Central memory CD8-positive, alpha-beta T cell (primary cell): ENCODE measurements at regions not wholly inside any gene's neighbourhood (a gene's known extent, or its start where the extent isn't known, plus 50 kb on each side); places are given as distances from the start of the nearest gene placed in this dataset.

Experiments used
- ATAC-seq: fragments of 150-1000 bp; cut with Tn5 transposase; replicated peaks from 2 replicates; pipeline ENCODE4 v1.10.0; 2022; ENCODE audit warnings: mild to moderate bottlenecking, moderate FRiP score, moderate number of reproducible peaks; ENCODE audit not compliant: poor library complexity, severe bottlenecking; ENCODE audit errors: extremely low read depth
- DNase-seq, 2 donors: peaks; one replicate each; pipeline ENCODE4 v3.0.0; 2021; ENCODE audit warnings: low spot score in 2 of 2
- H3K27ac Mint-ChIP-seq: one replicate; pipeline ENCODE4 v1.8.0; 2022; ENCODE audit warnings: low read depth, mild to moderate bottlenecking, moderate library complexity, mixed read lengths
- H3K27me3 Mint-ChIP-seq: one replicate; pipeline ENCODE4 v1.8.0; 2022; ENCODE audit warnings: mixed read lengths
- H3K36me3 Mint-ChIP-seq: one replicate; pipeline ENCODE4 v1.8.0; 2022; ENCODE audit warnings: mild to moderate bottlenecking, moderate library complexity, mixed read lengths; ENCODE audit not compliant: insufficient read depth
- H3K4me1 Mint-ChIP-seq: one replicate; pipeline ENCODE4 v1.8.0; 2022; ENCODE audit warnings: mixed read lengths
- H3K4me3 Mint-ChIP-seq: one replicate; pipeline ENCODE4 v1.8.0; 2022; ENCODE audit warnings: mild to moderate bottlenecking, moderate library complexity, mixed read lengths
- H3K9me3 Mint-ChIP-seq: one replicate; pipeline ENCODE4 v1.8.0; 2022; ENCODE audit warnings: mixed read lengths

- Mint-ChIP-seq H3K27me3 (no peaks in the 10 kb centered on the region), H3K36me3 (no peaks in the 10 kb centered on the region), H3K27ac (no peak overlapping the region), H3K4me1 (no peaks in the 10 kb centered on the region), H3K4me3 (no peak overlapping the region), H3K9me3 (peaks cover 5% of the 10 kb centered on the region)
- DNase-seq (no peak), ATAC-seq (no peak)
Observed at GRCh38 chr5:92126182-92126581, 743.1 kb upstream of the ARRDC3 start.

- Mint-ChIP-seq H3K4me1 (no peaks in the 10 kb centered on the region), H3K36me3 (no peaks in the 10 kb centered on the region), H3K27ac (no peak overlapping the region), H3K9me3 (peaks cover 6% of the 10 kb centered on the region), H3K4me3 (no peak overlapping the region), H3K27me3 (no peaks in the 10 kb centered on the region)
- ATAC-seq (no peak), DNase-seq (no peak)
Observed at GRCh38 chr5:92119110-92119509, 736.0 kb upstream of the ARRDC3 start.

DNA sequence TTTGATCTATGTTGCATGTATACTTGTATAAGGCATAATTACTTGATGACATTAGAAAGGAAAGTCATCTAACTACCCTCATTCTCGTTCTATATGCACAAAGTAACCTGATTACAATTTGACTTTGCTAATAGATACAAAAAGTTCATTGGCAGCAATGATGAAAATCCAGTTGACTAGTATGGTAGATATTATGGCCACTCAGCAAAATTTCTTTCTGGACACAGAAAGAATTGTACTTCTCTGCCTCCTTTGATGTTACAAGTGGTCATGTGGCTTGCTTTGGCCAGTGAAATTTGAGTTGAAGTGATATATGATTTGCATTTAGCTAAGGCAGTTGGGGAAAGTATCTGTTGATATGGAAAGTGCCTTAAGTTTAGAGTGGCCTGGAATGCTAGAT, 723.7 kb upstream of the ARRDC3 start:
- Mint-ChIP-seq H3K9me3 (peaks cover 17% of the 10 kb centered on the region), H3K36me3 (peaks cover 4% of the 10 kb centered on the region)
- ATAC-seq = no peak

GRCh38 chr5:92104126-92104525, 721.0 kb upstream of the ARRDC3 start:
- no peaks in the 10 kb centered on the region for H3K4me1 Mint-ChIP-seq
- H3K4me3 Mint-ChIP-seq = no peak overlapping the region
- ATAC-seq (no peak), DNase-seq (no peak)
- H3K9me3 Mint-ChIP-seq = peaks cover 17% of the 10 kb centered on the region
- H3K27me3 Mint-ChIP-seq = no peaks in the 10 kb centered on the region
- H3K27ac Mint-ChIP-seq = no peak overlapping the region
- peaks cover 4% of the 10 kb centered on the region for H3K36me3 Mint-ChIP-seq

More for the DNA sequence above, 723.7 kb upstream of the ARRDC3 start:
- DNase-seq = no peak
- Mint-ChIP-seq H3K4me3 (no peak overlapping the region), H3K27me3 (no peaks in the 10 kb centered on the region), H3K27ac (no peak overlapping the region), H3K4me1 (no peaks in the 10 kb centered on the region)

DNA sequence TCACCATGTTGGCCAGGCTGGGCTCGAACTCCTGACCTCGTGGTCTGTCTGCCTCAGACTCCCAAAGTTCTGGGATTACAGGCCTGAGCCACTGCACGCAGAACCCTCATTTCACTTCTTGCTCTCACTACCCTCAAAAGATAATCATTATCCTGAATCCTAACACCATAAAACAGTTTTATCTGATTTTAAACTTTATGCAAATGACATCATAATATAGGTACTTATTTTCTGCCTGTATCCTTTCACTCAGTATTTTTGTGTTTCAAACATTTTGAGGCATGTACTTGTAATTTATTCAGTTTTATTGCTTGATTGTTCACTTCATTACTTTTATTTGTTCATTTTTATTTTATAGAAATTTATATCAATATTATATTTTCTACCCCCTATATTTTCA, 719.2 kb upstream of the ARRDC3 start:
- Mint-ChIP-seq H3K27ac (no peak overlapping the region), H3K27me3 (no peaks in the 10 kb centered on the region), H3K36me3 (peaks cover 4% of the 10 kb centered on the region), H3K4me1 (no peaks in the 10 kb centered on the region), H3K4me3 (no peak overlapping the region), H3K9me3 (peaks cover 17% of the 10 kb centered on the region)
- DNase-seq = no peak
- ATAC-seq = no peak

GRCh38 chr5:92092239-92092638, 709.1 kb upstream of the ARRDC3 start:
- H3K4me3 Mint-ChIP-seq = no peak overlapping the region

GRCh38 chr5:92086059-92086811, 703.1 kb upstream of the ARRDC3 start:
- Mint-ChIP-seq H3K27me3 (no peaks in the 10 kb centered on the region), H3K4me3 (no peak overlapping the region), H3K36me3 (no peaks in the 10 kb centered on the region), H3K4me1 (no peaks in the 10 kb centered on the region), H3K27ac (no peak overlapping the region), H3K9me3 (peaks cover 7% of the 10 kb centered on the region)
- ATAC-seq = no peak
- DNase-seq = no peak

More at GRCh38 chr5:92092239-92092638, 709.1 kb upstream of the ARRDC3 start:
- Mint-ChIP-seq H3K4me1 (no peaks in the 10 kb centered on the region), H3K36me3 (no peaks in the 10 kb centered on the region), H3K9me3 (peaks cover 7% of the 10 kb centered on the region), H3K27me3 (no peaks in the 10 kb centered on the region), H3K27ac (no peak overlapping the region)
- no peak for DNase-seq
- no peak for ATAC-seq

- DNase-seq = no peak
- no peaks in the 10 kb centered on the region for H3K4me1 Mint-ChIP-seq
- no peak for ATAC-seq
- no peak overlapping the region for H3K4me3 Mint-ChIP-seq
- H3K27ac Mint-ChIP-seq = no peak overlapping the region
- no peaks in the 10 kb centered on the region for H3K27me3 Mint-ChIP-seq
- no peaks in the 10 kb centered on the region for H3K36me3 Mint-ChIP-seq
- peaks cover 6% of the 10 kb centered on the region for H3K9me3 Mint-ChIP-seq
Observed at GRCh38 chr5:92081958-92082712, 699.0 kb upstream of the ARRDC3 start.

DNA sequence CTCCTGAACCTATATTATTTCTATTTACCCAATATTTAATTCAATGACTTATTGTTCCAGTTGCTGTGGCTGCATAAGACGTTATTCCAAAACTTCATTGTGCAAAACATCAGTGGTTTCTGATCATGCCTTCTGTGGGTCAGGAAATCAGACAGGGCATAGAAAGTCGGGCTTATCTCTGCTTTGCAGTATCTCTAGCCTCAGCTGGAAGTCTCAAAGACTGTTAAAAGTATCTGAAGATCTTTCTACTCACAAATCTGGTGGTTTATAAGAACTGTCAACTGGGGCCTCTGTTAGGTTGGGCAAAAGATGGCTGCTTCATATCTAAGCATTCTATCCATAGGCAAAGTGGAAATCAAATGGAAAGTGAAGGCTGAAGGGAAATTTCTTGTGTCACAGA, 687.7 kb upstream of the ARRDC3 start:
- H3K9me3 Mint-ChIP-seq = peaks cover 6% of the 10 kb centered on the region
- no peaks in the 10 kb centered on the region for H3K36me3 Mint-ChIP-seq
- no peaks in the 10 kb centered on the region for H3K4me1 Mint-ChIP-seq
- H3K4me3 Mint-ChIP-seq = no peak overlapping the region
- DNase-seq (no peak), ATAC-seq (no peak)
- no peak overlapping the region for H3K27ac Mint-ChIP-seq
- H3K27me3 Mint-ChIP-seq = no peaks in the 10 kb centered on the region

- Mint-ChIP-seq H3K4me1 (no peaks in the 10 kb centered on the region), H3K9me3 (peaks cover 7% of the 10 kb centered on the region), H3K27ac (no peak overlapping the region), H3K36me3 (no peaks in the 10 kb centered on the region), H3K4me3 (no peak overlapping the region), H3K27me3 (no peaks in the 10 kb centered on the region)
- ATAC-seq = no peak
- no peak for DNase-seq
Observed at GRCh38 chr5:92064993-92065392, 681.9 kb upstream of the ARRDC3 start.

DNA sequence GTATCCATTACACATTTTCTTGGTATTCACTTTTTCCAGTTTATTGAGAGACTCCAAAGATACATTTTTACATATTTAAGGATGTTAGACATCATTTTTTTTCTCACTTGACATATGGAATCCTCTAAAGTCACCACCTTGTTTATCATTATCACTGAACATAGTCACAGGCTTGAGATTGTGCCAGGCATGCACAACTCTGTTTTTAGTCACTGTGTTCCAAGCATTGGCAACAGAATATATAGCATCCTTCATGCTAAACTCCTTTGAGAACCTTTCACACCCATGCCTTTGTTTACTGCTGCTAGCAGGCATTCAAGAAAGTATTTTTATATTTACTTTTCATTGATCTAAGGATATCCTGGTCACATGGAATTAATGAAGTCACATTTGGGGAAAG, 668.6 kb upstream of the ARRDC3 start:
- Mint-ChIP-seq H3K36me3 (peaks cover 4% of the 10 kb centered on the region), H3K27ac (no peak overlapping the region), H3K27me3 (no peaks in the 10 kb centered on the region), H3K4me1 (no peaks in the 10 kb centered on the region), H3K9me3 (peaks cover 7% of the 10 kb centered on the region), H3K4me3 (no peak overlapping the region)
- DNase-seq (no peak), ATAC-seq (no peak)

GRCh38 chr5:92050970-92051369, 667.9 kb upstream of the ARRDC3 start:
- Mint-ChIP-seq H3K36me3 (peaks cover 4% of the 10 kb centered on the region), H3K9me3 (peaks cover 7% of the 10 kb centered on the region), H3K4me3 (no peak overlapping the region), H3K27ac (no peak overlapping the region), H3K27me3 (no peaks in the 10 kb centered on the region), H3K4me1 (no peaks in the 10 kb centered on the region)
- ATAC-seq (no peak), DNase-seq (no peak)
